Stimulated activated CD4-positive, alpha-beta T cell treated with anti-CD3 and anti-CD28 coated beads, Interleukin-1b, Interleukin-23, amount 100 ng/mL, for 24 hours (primary cell): ENCODE measurements at regions not wholly inside any gene's neighbourhood (a gene's known extent, or its start where the extent isn't known, plus 50 kb on each side); places are given as distances from the start of the nearest gene placed in this dataset.

Experiments used
- DNase-seq, 4 experiments: peaks; one replicate each; pipeline ENCODE4 v3.0.0-alpha.2; 2020; ENCODE audit warnings: low read depth in 4 of 4, low spot score in 1 of 4

- DNase-seq: no peak
These were observed 389.5 kb downstream of the KIF4B start for GRCh38 chr5:155402927-155403640.

GRCh38 chr5:155406815-155407214, 393.3 kb downstream of the KIF4B start:
- DNase-seq: no peak

GRCh38 chr5:155408465-155408864, 394.9 kb downstream of the KIF4B start:
- DNase-seq: no peak

GRCh38 chr5:155416765-155417164, 403.2 kb downstream of the KIF4B start:
- no peak for DNase-seq

GRCh38 chr5:155418960-155419579, 405.5 kb downstream of the KIF4B start:
- no peak for DNase-seq

- DNase-seq: no peak
These were observed 416.6 kb downstream of the KIF4B start for GRCh38 chr5:155430192-155430591.

GRCh38 chr5:155434267-155434666, 420.7 kb downstream of the KIF4B start:
- DNase-seq: no peak

GRCh38 chr5:155434681-155435080, 421.1 kb downstream of the KIF4B start:
- no peak for DNase-seq

- no peak for DNase-seq
These were observed 428.3 kb downstream of the KIF4B start for GRCh38 chr5:155441849-155442248.

- DNase-seq: no peak
These were observed 437.6 kb downstream of the KIF4B start for GRCh38 chr5:155451106-155451505.

GRCh38 chr5:155455791-155456514, 442.4 kb downstream of the KIF4B start:
- no peak for DNase-seq

- DNase-seq: no peak
These were observed 446.4 kb downstream of the KIF4B start for GRCh38 chr5:155459889-155460500.

GRCh38 chr5:155460501-155460931, 447.0 kb downstream of the KIF4B start:
- DNase-seq: no peak

GRCh38 chr5:155461304-155461703, 447.7 kb downstream of the KIF4B start:
- DNase-seq: no peak

GRCh38 chr5:155466851-155467250, 453.3 kb downstream of the KIF4B start:
- no peak for DNase-seq

- DNase-seq: no peak
These were observed 457.5 kb downstream of the KIF4B start for GRCh38 chr5:155471027-155471426.

- no peak for DNase-seq
These were observed 459.2 kb downstream of the KIF4B start for GRCh38 chr5:155472780-155473179.

GRCh38 chr5:155475318-155475717, 461.8 kb downstream of the KIF4B start:
- DNase-seq: no peak

GRCh38 chr5:155480731-155481131, 467.2 kb downstream of the KIF4B start:
- DNase-seq: no peak

GRCh38 chr5:155481182-155481581, 467.6 kb downstream of the KIF4B start:
- no peak for DNase-seq

- DNase-seq: no peak
These were observed 468.9 kb downstream of the KIF4B start for GRCh38 chr5:155482428-155482827.

- no peak for DNase-seq
These were observed 471.8 kb downstream of the KIF4B start for GRCh38 chr5:155485386-155485785.
